Kidney capillary endothelial cell (primary cell): ENCODE measurements at regions not wholly inside any gene's neighbourhood (a gene's known extent, or its start where the extent isn't known, plus 50 kb on each side); places are given as distances from the start of the nearest gene placed in this dataset.

Experiments
- DNase-seq: peaks from one replicate; pipeline ENCODE4 v3.0.0-alpha.2; 2018; ENCODE audit warnings: low spot score

DNA sequence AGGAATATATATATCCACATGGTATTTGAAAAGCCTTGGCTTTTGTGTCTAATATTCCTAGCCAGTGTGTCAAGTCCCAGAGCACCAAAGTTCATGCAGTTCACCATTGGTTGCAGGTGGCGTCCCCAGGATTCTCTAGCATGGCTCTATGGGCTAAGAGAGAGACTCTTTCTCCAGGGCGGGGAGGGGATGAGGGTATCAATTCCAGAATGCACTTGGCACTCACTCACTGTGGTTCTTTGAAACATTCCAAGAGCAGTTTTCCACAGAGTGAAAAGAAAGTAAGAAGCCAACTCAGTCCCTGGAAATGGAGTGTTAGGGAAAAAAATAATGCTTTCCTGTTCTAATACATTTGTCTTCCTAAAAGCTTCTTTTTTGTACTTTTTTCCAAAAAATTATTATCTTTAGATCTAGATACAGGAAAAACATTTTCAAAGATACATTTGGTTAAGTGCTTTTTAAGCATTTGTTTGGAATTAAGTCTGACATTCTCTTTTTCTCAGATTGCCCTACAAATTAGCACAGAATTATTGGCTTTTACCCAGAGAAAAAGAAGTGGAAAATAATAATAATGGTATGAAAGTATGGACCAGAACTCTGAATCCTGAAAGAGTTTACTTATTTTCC is 239.9 kb downstream of the PAX3 start:
- DNase-seq, result no peak

DNA sequence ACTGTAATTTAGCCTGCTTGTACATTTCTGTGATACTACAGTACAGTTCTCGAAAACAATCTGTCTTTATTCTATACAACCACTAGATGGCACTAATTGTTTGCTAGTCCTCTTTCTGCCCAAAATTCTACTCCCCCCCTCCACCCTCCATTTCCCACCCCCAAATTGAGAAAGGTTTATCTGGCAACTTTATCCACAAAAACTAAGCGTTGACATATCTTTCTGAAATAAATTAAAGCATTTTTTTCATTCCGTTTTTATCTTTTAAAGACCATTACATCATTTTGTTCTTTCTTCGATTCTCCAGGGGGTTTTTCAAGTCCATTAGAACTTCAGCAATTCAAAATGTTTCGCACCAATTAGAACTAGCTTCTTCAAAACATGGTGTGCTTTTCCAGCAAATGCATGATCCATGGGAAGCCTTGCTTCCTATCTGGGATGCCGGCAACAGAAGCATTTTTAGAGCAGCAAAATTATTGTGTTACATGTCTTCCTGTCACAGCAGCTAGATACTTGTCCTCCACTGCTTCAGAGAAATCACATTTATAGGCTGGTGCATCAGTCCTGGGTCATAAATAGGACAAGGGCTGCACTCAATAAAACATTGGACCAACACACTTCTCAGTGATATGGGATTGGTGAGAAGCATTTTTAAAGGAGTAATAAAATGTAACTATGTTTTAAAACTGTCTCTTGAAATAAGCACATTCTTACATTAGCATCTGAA is 241.3 kb downstream of the PAX3 start:
- DNase-seq, result peak; percentile 39

DNA sequence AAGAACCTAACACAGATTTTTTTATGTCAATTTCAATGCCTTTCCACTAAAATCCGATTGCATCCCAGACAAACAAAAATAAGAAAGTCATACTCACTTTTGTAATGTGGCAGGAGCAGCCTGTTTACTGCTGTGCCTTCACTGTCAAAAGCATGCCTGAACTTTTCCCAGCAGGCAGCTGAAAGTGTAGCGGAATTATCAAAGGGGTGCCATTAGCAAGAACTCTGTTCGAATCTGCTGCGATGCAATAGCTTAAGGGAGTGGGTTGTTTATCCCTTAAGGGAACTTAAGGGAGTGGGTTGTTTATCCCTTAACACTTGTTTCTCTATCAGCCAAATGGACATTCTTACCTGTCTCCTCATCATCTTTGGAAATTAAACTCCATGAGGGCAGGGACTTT is 243.5 kb downstream of the PAX3 start:
- no peak for DNase-seq

- no peak for DNase-seq
Observed at GRCh38 chr2:222054813-222055212, 244.0 kb downstream of the PAX3 start.

DNA sequence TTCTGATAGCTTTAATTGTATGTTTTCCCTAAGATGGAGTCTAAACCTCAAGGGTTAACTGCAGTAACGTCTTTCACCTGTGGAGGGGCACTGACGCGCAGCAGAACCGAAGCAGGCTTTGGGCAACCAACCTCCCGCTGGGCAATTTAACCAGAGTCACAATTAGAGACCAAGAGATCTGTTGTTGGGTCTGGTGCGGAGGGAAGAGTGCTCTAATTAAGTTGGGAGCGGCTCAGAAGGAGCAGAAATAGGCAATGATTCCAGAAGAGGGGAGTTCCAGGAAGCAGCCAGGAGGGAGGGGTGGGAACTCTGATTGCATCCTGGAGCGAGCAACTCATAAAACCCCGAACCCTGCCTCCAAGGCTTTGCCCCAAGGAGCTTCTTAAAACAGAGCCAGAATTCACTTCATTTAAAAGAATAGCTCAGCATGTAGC is 245.8 kb downstream of the PAX3 start:
- DNase-seq, result no peak

- DNase-seq, result no peak
Observed at GRCh38 chr2:222050981-222051380, 247.8 kb downstream of the PAX3 start.

DNA sequence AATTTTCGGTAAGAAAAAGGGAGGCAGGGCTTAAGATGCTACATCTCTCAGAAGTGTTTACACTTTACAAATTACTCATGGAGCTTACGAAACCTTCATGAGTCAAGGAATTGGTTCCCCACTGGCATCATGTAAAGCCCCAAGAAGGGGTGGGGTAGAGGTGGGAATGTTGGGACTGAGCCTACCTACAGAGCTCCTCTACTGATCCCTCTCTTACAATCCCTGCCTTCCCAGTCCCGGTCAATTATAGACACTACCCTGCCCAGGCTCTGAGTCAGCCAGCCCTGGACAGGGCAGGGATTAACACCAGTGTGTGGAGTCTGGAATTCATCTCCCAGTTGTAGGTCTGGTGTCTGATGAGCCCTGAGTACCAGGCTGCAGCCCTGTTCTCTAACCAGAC is 248.9 kb downstream of the PAX3 start:
- DNase-seq, result no peak

DNA sequence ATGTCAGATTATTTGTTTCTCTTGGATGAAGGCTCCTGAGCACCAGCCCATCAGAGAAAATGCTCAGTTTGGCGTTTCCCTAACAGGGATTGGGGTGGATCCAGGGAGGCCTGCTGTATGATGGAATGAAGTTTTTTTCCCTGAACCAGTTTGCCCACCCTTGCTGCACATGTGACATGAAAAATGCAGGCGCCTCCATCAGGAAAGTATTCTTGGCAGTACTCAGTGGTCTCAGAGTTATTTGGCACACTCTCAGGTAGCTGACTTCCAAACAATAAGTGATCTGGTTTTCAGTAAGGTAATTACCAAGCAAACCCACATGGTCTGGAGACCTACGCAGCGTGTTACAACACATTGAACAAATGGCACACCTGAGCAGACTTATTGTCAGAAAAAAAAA is 254.9 kb downstream of the PAX3 start:
- no peak for DNase-seq

GRCh38 chr2:222042666-222043065 is 256.1 kb downstream of the PAX3 start:
- no peak for DNase-seq

DNA sequence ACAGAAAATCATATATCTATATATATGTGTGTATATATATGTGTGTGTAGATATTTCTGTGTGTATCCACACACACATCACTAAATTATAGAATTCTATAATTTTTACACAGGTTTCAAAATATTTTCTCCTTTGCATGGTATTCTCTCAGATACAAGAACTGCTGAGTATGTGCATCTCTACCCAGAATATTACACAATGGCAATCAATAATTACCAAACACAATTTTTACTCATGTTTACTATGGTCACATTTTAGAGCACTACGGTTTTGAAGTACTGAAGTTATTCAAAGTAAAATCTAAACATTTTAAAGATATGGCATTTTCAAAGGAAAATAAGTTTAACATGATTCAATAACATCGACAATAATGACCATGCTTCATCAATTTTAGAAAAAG is 258.5 kb downstream of the PAX3 start:
- DNase-seq, result no peak

DNA sequence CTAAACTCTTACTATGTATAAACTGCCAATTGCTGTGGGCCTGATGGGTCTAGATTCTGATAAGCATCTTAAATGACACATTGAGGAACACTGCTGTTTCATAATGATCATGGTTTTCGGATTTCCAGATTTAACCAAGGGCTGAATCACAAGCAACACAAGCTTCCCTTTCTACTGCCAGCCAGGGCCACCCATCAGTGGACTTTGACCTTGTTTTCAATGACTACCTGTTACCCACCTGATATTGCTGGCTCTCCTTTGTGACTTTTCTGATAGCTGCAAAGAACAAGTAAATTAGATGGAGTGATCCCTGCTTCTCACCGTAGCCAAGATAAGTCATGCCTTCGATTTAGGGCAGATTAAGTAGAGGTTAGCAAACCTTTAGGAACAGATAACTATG is 259.0 kb downstream of the PAX3 start:
- no peak for DNase-seq

DNA sequence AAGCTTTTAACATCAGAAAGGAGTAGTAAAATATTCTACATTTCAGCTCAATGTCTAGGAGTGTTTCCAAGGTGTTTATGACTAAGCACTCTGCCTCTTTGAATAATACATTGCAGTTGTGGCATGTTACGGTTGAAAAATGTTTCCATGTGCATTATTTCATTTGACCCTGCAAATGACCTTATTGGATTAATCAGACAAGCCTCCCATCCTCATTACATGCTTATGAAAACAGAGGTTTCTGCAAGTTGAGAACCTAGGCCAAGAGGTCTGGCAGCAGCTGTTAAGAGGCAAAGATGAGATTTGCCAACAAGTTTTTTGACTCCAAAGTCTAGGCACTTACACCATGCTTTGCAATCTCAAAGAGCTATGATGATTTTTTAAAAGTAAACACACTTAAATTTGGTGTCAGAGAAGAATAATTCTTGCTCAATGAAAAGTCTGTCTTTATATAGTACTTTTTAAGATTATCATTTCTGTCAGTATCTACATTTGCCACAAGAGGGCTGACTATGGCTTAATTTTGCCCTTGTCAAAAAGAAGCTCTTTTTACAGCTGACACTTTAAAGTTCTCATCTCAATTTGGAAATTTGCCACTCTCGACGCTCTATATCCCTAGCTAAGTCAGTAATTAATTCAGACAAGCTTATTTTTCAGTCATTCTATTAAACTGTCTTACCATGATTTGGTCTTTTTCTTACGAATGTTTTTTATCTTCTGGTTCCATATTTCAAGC is 260.6 kb downstream of the PAX3 start:
- no peak for DNase-seq

DNA sequence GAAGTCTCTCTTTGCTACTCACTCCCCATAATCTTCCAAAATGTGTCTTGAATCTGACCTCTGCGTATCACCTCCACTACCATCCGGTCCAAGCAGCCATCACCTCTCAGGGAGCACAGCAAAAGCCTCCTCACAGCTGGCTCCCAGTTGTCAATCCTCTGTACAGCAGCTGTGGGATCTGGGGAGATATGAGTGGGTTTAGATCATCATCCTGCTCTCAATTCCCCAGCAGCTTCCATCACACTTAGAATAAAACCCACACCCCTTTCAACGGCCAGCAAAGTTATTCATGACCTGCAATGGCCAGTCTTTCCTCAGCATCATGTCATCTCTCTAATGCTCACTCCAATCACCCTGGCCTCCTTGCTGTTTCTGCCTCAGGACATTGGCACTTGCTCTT is 261.6 kb downstream of the PAX3 start:
- no peak for DNase-seq

- no peak for DNase-seq
Observed at GRCh38 chr2:222034058-222034457, 264.7 kb downstream of the PAX3 start.

DNA sequence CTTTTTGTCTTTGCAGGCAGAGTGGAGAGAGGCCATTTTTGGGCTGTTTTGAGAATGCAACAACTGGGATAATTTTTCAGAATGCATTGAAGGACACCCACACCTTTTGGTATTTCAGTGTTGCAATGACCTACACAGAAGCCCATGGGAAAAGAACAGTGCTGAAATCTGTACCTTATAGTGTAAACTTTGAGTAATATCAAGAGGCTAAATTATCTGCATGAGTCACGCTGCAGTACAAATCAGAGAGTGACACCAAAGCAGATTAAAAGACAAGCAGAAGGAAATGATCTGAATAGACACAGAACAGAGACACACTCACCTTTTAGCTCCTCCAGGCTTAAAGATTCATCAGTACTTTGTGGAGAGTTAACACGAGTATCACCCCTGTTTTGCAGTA is 265.3 kb downstream of the PAX3 start:
- no peak for DNase-seq

- DNase-seq, result no peak
Observed at GRCh38 chr2:222025881-222026271, 272.9 kb downstream of the PAX3 start.

DNA sequence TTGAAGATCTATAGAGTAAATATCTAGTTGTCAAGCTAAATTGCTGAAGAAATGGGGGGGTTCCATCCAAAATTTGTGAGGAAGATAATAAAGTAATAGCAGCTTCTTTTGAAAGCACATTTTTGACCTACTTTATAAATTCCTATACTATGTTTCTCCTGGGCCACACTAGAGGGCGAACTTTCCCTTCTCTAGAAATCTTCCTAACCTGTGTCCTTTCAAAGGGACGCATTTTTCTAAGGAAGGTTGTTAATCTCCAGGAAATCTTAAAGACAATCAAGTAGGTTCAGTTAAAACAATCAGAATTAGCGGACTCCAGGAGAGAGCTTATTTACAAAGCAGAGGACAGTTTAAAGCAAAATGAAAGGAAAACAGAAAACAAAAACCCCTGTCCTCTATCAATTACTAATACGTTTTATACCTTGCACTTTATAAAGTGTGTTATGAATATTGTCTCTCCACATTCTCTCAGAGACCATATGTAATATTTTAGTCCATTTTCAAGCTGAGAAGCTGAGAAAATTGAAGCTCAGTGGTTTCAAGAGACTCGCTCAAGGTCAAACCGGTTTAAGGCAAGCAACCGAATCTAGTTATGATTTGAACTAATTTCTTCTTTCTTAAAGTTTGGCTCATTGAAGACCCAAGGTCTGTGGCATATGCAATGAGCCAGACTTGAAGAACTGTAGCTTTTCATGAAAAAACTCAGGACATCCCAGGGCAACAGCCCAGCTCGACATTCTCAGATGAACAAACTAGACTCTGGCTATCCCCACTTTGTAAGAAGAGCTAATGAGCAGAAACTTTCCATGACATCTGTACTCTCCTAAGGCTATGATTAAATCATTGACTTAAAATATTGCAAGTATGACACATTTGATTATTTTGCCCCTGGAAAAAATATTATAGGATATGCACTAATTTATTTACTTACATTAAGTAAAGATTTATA is 273.6 kb downstream of the PAX3 start:
- DNase-seq, result peak; percentile 29

DNA sequence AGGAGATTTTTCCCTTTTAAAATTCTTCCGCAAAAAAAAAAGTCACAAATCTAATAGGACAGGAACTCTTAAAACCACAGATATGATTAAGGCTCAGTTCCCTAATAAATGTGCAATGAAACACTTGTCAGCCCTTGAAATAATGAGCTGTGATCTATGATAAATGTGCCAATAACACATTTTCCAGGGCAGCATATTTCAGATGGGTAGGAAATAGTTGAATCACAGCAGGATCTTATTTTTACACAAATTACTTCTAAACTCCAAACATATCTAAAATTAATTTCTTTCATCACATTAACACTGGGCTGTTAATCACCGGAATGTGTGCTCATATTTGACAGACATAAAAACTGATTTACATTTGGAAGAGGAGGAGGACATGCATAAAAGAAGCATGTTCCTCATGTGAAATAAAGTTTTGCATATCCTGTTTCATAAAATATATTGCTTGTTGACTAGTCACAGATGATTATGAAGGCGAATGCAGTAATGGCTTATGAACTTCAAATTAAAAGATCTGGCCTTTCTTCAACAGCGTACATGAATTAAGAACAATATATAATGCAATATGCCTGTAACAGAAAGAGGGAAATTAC is 281.4 kb downstream of the PAX3 start:
- no peak for DNase-seq

GRCh38 chr2:222013889-222014288 is 284.9 kb downstream of the PAX3 start:
- no peak for DNase-seq

GRCh38 chr2:222000326-222000725 is 298.5 kb downstream of the PAX3 start:
- DNase-seq, result no peak

GRCh38 chr2:221999717-222000116 is 299.1 kb downstream of the PAX3 start:
- DNase-seq, result no peak

DNA sequence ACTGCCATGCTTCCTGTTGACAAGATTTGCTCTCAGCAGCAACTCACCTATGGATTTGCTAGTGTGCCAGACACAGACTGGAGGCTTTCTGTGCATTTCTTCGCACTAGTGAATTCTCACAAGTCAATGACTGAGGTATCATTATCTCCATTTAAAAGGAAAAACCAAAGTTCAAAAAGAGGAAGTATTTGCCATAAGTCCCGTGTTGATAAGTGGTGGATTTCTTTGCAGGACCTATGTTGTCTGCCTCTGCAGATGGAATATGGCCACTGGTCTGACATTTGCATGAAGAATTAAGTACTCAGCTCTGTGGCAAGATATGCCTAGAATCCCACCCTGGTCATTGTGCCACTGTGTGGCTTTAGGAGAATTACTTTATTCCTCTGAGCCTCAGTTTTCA is 299.6 kb downstream of the PAX3 start:
- no peak for DNase-seq
